ENCODE measurements at regions not wholly inside any gene's neighbourhood (a gene's known extent, or its start where the extent isn't known, plus 50 kb on each side); places are given as distances from the start of the nearest gene placed in this dataset.

GRCh38 chr22:48357961-48358360, 1469.7 kb downstream of the BRD1 start:
- TF ChIP-seq POLR2A (IDR thresholded peaks at IDR 0.05) (no peak), CTCF (IDR thresholded peaks at IDR 0.05) (no peak), POLR2AphosphoS5 (IDR thresholded peaks at IDR 0.05) (no peak), EP300 (IDR thresholded peaks at IDR 0.05) (no peak)
